DND-41 (cell line): ENCODE measurements at regions not wholly inside any gene's neighbourhood (a gene's known extent, or its start where the extent isn't known, plus 50 kb on each side); places are given as distances from the start of the nearest gene placed in this dataset.

Experiments used
- ATAC-seq: fragments of 200-7000 bp; cut with Tn5 transposase; 3 replicates; pipeline ENCODE4 v1.9.1; 2021; ENCODE audit warnings: low read depth; ENCODE audit not compliant: insufficient read depth
- DNase-seq: peaks from one replicate; pipeline ENCODE4 v3.0.0-alpha.2; 2020
- H2AFZ ChIP-seq: 2 replicates; pipeline ENCODE4 v1.6.0; 2012; ENCODE audit warnings: low read depth, low read length
- H3K27ac ChIP-seq: 2 replicates; pipeline ENCODE4 v1.5.1; 2012; ENCODE audit warnings: low read length, inconsistent platforms
- H3K27me3 ChIP-seq: fragments of 200-600 bp; sonication (generic); 2 replicates; pipeline ENCODE4 v1.6.0; 2012; ENCODE audit warnings: low read length, mild to moderate bottlenecking, inconsistent platforms; ENCODE audit not compliant: insufficient read depth, poor library complexity
- H3K36me3 ChIP-seq: 2 replicates; pipeline ENCODE4 v1.5.1; 2012; ENCODE audit warnings: low read length, inconsistent platforms; ENCODE audit not compliant: insufficient read depth
- H3K4me1 ChIP-seq: 2 replicates; pipeline ENCODE4 v1.5.1; 2012; ENCODE audit warnings: mild to moderate bottlenecking, low read length; ENCODE audit not compliant: insufficient read depth
- H3K4me2 ChIP-seq: 2 replicates; pipeline ENCODE4 v1.6.0; 2012; ENCODE audit warnings: mild to moderate bottlenecking, moderate library complexity, low read length, inconsistent platforms; ENCODE audit not compliant: insufficient read depth
- H3K4me3 ChIP-seq, 2 experiments: fragments of 200-600 bp in 1 of 2; shearing (Covaris generic) in 1 of 2; 2 replicates each; pipeline ENCODE4 v1.5.1; 2012 to 2016; ENCODE audit warnings: inconsistent platforms in 2 of 2, low read length in 2 of 2, mild to moderate bottlenecking in 2 of 2, low read depth in 1 of 2, moderate library complexity in 1 of 2
- H3K79me2 ChIP-seq: 2 replicates; pipeline ENCODE4 v1.6.0; 2012; ENCODE audit warnings: low read length, inconsistent platforms; ENCODE audit not compliant: insufficient read depth
- H3K9ac ChIP-seq: 2 replicates; pipeline ENCODE4 v1.6.0; 2012; ENCODE audit warnings: low read depth, mild to moderate bottlenecking, inconsistent platforms, low read length, moderate library complexity
- H3K9me3 ChIP-seq: 2 replicates; pipeline ENCODE4 v1.5.1; 2012; ENCODE audit warnings: low read length, moderate library complexity, mild to moderate bottlenecking, inconsistent platforms; ENCODE audit not compliant: insufficient read depth, severe bottlenecking
- H4K20me1 ChIP-seq: 2 replicates; pipeline ENCODE4 v1.6.0; 2012; ENCODE audit warnings: low read length; ENCODE audit not compliant: insufficient read depth
- EZH2 ChIP-seq: IDR thresholded peaks from 3 replicates; pipeline ENCODE4 v1.6.1; 2012; ENCODE audit warnings: borderline replicate concordance, low read depth, mild to moderate bottlenecking, moderate library complexity, low read length, inconsistent platforms; ENCODE audit not compliant: severe bottlenecking
- TF ChIP-seq, protein P1 (sequence below): IDR thresholded peaks from 2 replicates; pipeline ENCODE4 v1.5.1; 2012; ENCODE audit warnings: borderline replicate concordance, low read length, moderate library complexity, mild to moderate bottlenecking; ENCODE audit not compliant: poor library complexity, severe bottlenecking; ENCODE audit errors: extremely low read depth

DNA sequence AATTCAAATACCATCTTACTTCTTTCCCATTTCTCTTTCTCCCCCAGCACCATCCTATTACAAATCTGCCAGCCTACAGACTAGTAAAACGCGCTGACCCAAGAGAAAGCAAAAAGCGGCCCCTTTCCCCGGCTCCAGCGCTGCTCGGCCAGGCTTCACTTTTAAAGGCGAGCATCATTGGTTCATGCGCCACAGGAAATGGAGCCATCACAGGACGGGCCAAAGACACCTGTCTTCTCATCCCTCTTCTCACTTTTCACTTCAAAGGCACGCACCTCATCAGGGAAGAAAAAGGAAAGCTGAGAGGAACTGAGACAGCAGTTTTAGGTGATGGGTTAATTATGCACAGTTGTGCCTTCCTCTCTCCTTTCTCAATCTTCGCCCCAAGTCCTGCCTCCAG, 664.2 kb upstream of the USP24 start:
- no peak for ATAC-seq
- H3K27ac ChIP-seq, result no peak overlapping the region
- H4K20me1 ChIP-seq, result no peaks in the 10 kb centered on the region

DNA sequence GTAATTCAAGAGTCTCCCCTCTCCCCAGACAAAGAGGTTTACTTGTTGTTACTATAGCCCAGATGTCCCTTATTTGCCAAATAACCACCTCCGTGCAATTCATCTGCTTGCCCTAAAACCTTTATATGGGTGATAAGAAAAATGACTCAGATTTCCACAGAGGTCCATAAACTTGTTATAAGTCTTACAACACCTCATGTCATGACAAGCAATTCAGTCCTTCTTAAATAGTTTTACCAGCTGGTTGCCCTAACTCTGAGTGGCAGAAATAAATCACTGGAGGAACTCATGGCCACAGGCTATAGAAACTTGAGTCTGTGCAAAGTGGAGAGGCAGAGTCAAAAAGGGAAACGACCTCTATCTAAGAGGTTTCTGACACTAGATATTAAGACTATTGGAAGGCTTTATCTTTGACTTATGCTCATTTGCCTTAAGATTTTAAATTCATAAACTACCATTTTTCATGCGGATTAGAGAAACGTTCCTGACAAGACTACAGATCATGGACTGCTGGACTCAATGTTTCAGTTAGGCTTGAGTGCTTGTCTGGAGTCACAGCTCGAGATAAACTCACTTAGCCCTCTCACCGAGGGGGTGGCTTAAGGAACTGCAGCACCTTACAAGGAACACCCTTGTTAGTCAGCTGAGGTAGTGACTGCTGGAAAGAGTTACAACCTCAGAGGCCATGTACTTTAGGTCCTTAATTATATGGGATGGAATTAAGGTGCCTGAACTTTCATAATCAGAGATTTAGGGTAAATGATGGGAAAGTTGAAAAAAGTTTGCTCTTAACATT, 662.5 kb upstream of the USP24 start:
- DNase-seq (no peak), ATAC-seq (no peak)
- Histone ChIP-seq H3K79me2 (no peaks in the 10 kb centered on the region), H4K20me1 (no peaks in the 10 kb centered on the region), H3K4me2 (no peak overlapping the region), H3K36me3 (no peaks in the 10 kb centered on the region), H3K4me3 (no peak overlapping the region), H3K9me3 (no peaks in the 10 kb centered on the region), H3K9ac (no peak overlapping the region), H2AFZ (no peak overlapping the region), H3K27ac (no peak overlapping the region), H3K27me3 (no peaks in the 10 kb centered on the region), H3K4me1 (no peaks in the 10 kb centered on the region)
- TF ChIP-seq, protein P1, sequence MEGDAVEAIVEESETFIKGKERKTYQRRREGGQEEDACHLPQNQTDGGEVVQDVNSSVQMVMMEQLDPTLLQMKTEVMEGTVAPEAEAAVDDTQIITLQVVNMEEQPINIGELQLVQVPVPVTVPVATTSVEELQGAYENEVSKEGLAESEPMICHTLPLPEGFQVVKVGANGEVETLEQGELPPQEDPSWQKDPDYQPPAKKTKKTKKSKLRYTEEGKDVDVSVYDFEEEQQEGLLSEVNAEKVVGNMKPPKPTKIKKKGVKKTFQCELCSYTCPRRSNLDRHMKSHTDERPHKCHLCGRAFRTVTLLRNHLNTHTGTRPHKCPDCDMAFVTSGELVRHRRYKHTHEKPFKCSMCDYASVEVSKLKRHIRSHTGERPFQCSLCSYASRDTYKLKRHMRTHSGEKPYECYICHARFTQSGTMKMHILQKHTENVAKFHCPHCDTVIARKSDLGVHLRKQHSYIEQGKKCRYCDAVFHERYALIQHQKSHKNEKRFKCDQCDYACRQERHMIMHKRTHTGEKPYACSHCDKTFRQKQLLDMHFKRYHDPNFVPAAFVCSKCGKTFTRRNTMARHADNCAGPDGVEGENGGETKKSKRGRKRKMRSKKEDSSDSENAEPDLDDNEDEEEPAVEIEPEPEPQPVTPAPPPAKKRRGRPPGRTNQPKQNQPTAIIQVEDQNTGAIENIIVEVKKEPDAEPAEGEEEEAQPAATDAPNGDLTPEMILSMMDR, result no peak
- no peak for TF ChIP-seq EZH2

More for the DNA sequence above, 664.2 kb upstream of the USP24 start:
- no peak overlapping the region for H3K4me2 ChIP-seq
- no peak for DNase-seq
- no peak overlapping the region for H3K9ac ChIP-seq
- H3K27me3 ChIP-seq, result no peaks in the 10 kb centered on the region
- H3K4me1 ChIP-seq, result no peaks in the 10 kb centered on the region
- no peaks in the 10 kb centered on the region for H3K36me3 ChIP-seq
- TF ChIP-seq EZH2, result no peak
- TF ChIP-seq, protein P1, result no peak
- H3K9me3 ChIP-seq, result no peaks in the 10 kb centered on the region
- H3K4me3 ChIP-seq, result no peak overlapping the region
- H3K79me2 ChIP-seq, result no peaks in the 10 kb centered on the region
- no peak overlapping the region for H2AFZ ChIP-seq

GRCh38 chr1:55876276-55877060, 661.3 kb upstream of the USP24 start:
- no peak for DNase-seq
- Histone ChIP-seq H3K27me3 (no peaks in the 10 kb centered on the region), H3K9me3 (no peaks in the 10 kb centered on the region), H2AFZ (no peak overlapping the region), H3K4me1 (no peaks in the 10 kb centered on the region), H3K27ac (no peak overlapping the region), H4K20me1 (no peaks in the 10 kb centered on the region), H3K9ac (no peak overlapping the region), H3K4me2 (no peak overlapping the region), H3K79me2 (no peaks in the 10 kb centered on the region), H3K36me3 (no peaks in the 10 kb centered on the region), H3K4me3 (no peak overlapping the region)
- ATAC-seq, result no peak
- TF ChIP-seq, protein P1, result no peak
- TF ChIP-seq EZH2, result no peak
